Breast epithelium (tissue), 4 donors: ENCODE measurements at regions not wholly inside any gene's neighbourhood (a gene's known extent, or its start where the extent isn't known, plus 50 kb on each side); places are given as distances from the start of the nearest gene placed in this dataset.

Experiments
- DNase-seq, 2 donors: peaks; one replicate each; pipeline ENCODE4 v3.0.0-alpha.2; 2019; ENCODE audit warnings: low spot score in 2 of 2
- H3K27ac ChIP-seq, 2 donors: fragments of 200-600 bp; sonication (generic) in 1 of 2; one replicate each; pipeline ENCODE4 v1.5.1; 2016 to 2019; ENCODE audit warnings: mild to moderate bottlenecking in 1 of 2
- H3K27me3 ChIP-seq, 2 donors: fragments of 200-600 bp; sonication (generic) in 1 of 2; one replicate each; pipeline versions ENCODE4 v1.5.1 to v1.6.0; 2017 to 2019; ENCODE audit warnings: control low read depth in 1 of 2, mild to moderate bottlenecking in 1 of 2
- H3K36me3 ChIP-seq: fragments of 200-600 bp; one replicate; pipeline ENCODE4 v1.5.1; 2019
- H3K4me1 ChIP-seq, 2 donors: fragments of 200-600 bp; sonication (generic); one replicate each; pipeline ENCODE4 v1.5.1; 2016 to 2019; ENCODE audit warnings: control low read depth in 1 of 2
- H3K4me3 ChIP-seq, 3 donors: fragments of 200-600 bp; sonication (generic); 1 replicate in 2 of 3; 2 replicates in 1 of 3; pipeline ENCODE4 v1.5.1; 2016 to 2019; ENCODE audit warnings: mild to moderate bottlenecking in 3 of 3, moderate library complexity in 2 of 3
- H3K9me3 ChIP-seq, 2 donors: fragments of 200-600 bp; sonication (generic) in 1 of 2; one replicate each; pipeline ENCODE4 v1.5.1; 2016 to 2019; ENCODE audit warnings: control low read depth in 1 of 2
- POLR2A ChIP-seq: fragments of 450-650 bp; IDR thresholded peaks from one replicate; pipeline ENCODE4 v1.6.1; 2016; ENCODE audit warnings: antibody characterized with exemption, mild to moderate bottlenecking, moderate library complexity
- POLR2AphosphoS5 ChIP-seq, 3 donors: sonication (generic); formaldehyde crosslinking; IDR thresholded peaks; one replicate each; pipeline ENCODE4 v1.6.1; 2017; ENCODE audit warnings: antibody characterized with exemption in 3 of 3
- intact Hi-C: fragments of 100-400 bp; cut with DNase I; formaldehyde crosslinking; loops from one replicate; pipeline ENCODE4 v1.15.1; 2023; ENCODE audit warnings: low total_unique reads
- TF ChIP-seq, protein P1 (sequence below), 3 donors: fragments of 450-650 bp; IDR thresholded peaks; one replicate each; pipeline ENCODE4 v1.5.1; 2016 to 2017; ENCODE audit warnings: antibody characterized with exemption in 3 of 3, mild to moderate bottlenecking in 3 of 3, moderate library complexity in 3 of 3

DNA sequence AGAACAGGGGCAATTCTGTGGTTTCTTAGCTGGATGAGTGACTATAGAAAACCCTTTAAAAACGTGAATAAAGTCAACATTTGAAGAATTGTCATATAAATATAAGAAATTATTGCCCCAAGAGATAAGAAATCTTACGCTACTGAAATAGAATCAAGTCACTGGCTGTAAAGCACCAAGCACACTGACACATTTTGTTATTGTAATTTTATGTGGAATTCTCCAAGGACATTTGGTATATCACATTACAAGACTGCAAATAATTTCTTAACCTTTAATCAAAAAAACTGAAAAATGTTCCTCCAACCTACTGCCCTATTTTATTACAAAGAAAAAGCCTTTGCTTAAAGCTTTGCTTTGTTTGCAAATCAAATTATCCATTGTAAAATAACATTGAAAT is 383.3 kb downstream of the IPMK start:
- H3K9me3 ChIP-seq, result no peaks in the 10 kb centered on the region
- no peaks in the 10 kb centered on the region for H3K36me3 ChIP-seq
- no peaks in the 10 kb centered on the region for H3K27me3 ChIP-seq
- no peak overlapping the region for H3K4me3 ChIP-seq
- DNase-seq, result no peak
- H3K27ac ChIP-seq, result no peak overlapping the region
- no peaks in the 10 kb centered on the region for H3K4me1 ChIP-seq
- intact Hi-C loops, result no loop called here
- TF ChIP-seq, protein P1, sequence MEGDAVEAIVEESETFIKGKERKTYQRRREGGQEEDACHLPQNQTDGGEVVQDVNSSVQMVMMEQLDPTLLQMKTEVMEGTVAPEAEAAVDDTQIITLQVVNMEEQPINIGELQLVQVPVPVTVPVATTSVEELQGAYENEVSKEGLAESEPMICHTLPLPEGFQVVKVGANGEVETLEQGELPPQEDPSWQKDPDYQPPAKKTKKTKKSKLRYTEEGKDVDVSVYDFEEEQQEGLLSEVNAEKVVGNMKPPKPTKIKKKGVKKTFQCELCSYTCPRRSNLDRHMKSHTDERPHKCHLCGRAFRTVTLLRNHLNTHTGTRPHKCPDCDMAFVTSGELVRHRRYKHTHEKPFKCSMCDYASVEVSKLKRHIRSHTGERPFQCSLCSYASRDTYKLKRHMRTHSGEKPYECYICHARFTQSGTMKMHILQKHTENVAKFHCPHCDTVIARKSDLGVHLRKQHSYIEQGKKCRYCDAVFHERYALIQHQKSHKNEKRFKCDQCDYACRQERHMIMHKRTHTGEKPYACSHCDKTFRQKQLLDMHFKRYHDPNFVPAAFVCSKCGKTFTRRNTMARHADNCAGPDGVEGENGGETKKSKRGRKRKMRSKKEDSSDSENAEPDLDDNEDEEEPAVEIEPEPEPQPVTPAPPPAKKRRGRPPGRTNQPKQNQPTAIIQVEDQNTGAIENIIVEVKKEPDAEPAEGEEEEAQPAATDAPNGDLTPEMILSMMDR (IDR thresholded peaks at IDR 0.05), result no peak
- TF ChIP-seq POLR2AphosphoS5 (IDR thresholded peaks at IDR 0.05) (no peak), POLR2A (no peak)

DNA sequence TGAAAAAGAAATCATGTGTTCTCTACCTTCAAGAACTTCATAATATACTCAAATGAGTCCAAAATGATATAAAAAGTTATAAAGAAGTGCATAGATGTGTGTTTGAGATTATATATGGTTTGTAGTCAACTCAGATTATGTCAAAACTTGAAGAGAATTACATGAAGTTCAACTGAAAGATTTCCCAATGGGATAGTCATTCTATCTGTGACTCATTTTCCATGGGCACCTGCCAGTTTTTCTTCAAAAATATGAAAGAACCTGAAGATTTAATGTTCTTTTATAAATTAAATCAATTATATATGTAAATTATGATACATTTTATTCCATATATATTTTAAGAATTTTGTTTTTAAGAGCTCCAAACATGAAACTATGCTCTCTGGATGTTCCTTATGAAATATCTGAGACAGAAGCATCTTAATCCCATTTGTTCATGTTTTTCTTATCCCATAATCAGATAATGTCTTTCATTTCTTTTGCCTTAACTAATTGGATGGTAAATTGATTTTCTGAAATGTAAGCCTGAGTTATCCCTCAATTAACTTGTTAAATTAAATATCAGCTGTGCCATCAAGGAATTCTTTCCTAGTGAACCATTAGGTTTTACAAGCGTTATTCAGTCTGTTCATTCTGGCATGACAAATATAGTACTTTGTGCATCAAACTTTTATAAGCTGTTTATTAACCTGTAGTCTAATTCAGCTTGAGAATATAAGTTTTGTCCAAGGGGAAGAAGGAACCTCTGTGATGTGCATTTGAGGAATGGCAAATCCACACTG is 387.1 kb downstream of the IPMK start:
- DNase-seq, result no peak
- H3K36me3 ChIP-seq, result no peaks in the 10 kb centered on the region
- H3K4me1 ChIP-seq, result no peaks in the 10 kb centered on the region
- H3K4me3 ChIP-seq, result no peak overlapping the region
- H3K27me3 ChIP-seq, result no peaks in the 10 kb centered on the region
- TF ChIP-seq, protein P1 (IDR thresholded peaks at IDR 0.05), result no peak
- no peaks in the 10 kb centered on the region for H3K9me3 ChIP-seq
- intact Hi-C loops, result no loop called here
- no peak overlapping the region for H3K27ac ChIP-seq

DNA sequence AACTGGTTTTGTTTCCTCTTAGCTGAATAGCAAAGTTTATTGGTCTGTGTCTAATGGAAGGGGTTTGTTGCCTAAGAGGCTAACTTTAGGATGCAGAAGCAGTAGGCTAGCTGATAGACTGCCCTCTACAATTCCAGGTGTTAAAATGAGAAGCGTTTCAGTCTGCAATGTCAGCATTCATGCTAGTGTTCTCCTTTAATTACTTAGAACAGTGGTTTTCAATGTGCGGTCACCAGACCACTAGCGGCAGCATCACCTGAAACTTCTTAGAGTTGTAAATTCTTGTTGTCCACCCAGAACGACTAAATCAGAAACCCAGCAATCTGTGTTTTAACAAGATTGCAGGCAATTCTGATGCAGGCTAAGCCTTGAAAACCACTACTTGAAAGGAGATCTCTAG is 392.9 kb downstream of the IPMK start:
- Histone ChIP-seq H3K27ac (no peak overlapping the region), H3K36me3 (no peaks in the 10 kb centered on the region), H3K9me3 (no peaks in the 10 kb centered on the region), H3K4me3 (no peak overlapping the region), H3K27me3 (no peaks in the 10 kb centered on the region), H3K4me1 (no peaks in the 10 kb centered on the region)
- intact Hi-C loops, result no loop called here
- TF ChIP-seq POLR2A (no peak), POLR2AphosphoS5 (IDR thresholded peaks at IDR 0.05) (no peak)
- TF ChIP-seq, protein P1 (IDR thresholded peaks at IDR 0.05), result no peak
- no peak for DNase-seq

DNA sequence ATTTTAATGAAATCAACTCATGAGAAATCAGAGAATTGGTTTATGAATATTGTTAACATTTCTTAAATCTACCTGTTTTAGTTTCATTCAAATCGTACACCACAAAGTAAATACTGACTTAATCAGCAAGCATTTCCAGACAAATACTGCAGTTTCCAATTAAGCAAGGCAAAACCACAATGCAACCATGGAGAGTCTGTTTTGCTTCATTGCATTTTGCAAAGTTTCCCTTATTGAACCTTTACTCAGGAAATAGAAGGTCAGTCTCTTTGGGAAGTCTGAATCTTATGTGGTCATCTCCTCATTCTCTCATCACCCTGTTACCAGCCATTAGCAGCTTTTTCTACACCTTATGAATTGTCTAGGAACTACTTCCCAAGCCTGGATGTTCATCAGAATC is 400.5 kb downstream of the IPMK start:
- TF ChIP-seq POLR2A, result no peak
- TF ChIP-seq POLR2AphosphoS5 (IDR thresholded peaks at IDR 0.05), result no peak
- TF ChIP-seq, protein P1 (IDR thresholded peaks at IDR 0.05), result no peak
- Histone ChIP-seq H3K9me3 (no peaks in the 10 kb centered on the region), H3K27me3 (no peaks in the 10 kb centered on the region), H3K4me3 (no peak overlapping the region), H3K27ac (no peak overlapping the region), H3K36me3 (no peaks in the 10 kb centered on the region), H3K4me1 (no peaks in the 10 kb centered on the region)
- DNase-seq, result no peak
- intact Hi-C loops, result no loop called here

DNA sequence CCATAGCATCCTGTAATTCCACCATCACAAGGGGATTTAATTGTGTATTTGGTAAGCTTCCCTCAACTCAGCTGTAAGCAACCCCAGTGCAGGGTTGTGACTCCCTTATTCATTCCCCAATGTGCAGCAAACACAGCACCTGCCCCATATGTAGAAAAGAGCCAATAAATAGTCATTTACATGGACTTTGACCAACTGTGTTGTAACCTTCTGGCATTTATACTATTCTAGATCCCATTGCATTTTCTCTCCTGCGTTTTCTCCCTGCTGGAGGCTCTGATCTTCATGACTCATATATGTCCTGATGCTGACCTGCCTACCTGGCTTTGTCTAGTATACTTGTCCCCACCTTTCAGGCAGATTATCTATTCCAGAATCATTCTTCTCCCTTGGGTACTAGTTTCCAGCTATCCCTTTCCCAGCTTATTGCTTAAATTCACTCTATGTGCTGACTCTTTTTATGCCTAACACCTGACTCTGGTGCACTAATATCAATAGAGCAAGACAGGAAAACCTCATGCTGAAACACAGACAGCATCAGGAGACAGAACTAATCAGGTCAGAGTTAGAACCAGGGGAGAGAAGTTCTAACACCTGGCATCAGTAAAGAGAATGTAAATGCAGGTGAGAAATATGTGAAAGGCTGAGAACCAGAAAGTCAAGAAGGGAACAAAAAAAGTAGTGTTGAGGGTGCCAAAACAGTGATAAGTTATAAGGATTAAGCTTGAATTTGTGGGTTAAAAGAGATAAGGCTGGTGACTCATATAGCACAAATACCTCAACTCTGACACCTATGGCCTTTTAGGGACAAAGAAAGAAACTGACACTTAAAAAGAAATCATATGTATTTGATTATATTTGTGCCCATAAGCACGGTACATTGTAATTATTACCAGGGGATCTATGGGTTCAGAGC is 402.7 kb downstream of the IPMK start:
- TF ChIP-seq, protein P1 (IDR thresholded peaks at IDR 0.05), result no peak
- TF ChIP-seq POLR2AphosphoS5 (IDR thresholded peaks at IDR 0.05) (no peak), POLR2A (no peak)
- Histone ChIP-seq H3K4me3 (no peak overlapping the region), H3K27ac (no peak overlapping the region), H3K4me1 (no peaks in the 10 kb centered on the region), H3K27me3 (no peaks in the 10 kb centered on the region), H3K36me3 (no peaks in the 10 kb centered on the region), H3K9me3 (no peaks in the 10 kb centered on the region)
- intact Hi-C loops, result no loop called here
- no peak for DNase-seq
